Brain pericyte (primary cell): ENCODE measurements at regions not wholly inside any gene's neighbourhood (a gene's known extent, or its start where the extent isn't known, plus 50 kb on each side); places are given as distances from the start of the nearest gene placed in this dataset.
"Not testable (repeated sequence)": the region's sequence is repeated elsewhere in the genome, so short reads cannot be mapped to it uniquely, and the experiment has no call there.

ENCODE experiments used
- DNase-seq: peaks from one replicate; pipeline ENCODE4 v3.0.0-alpha.2; 2012; ENCODE audit warnings: low read depth, low spot score

- not testable (repeated sequence) for DNase-seq
Measured at GRCh38 chr16:29330623-29331022, 75.9 kb downstream of the NPIPB11 start.

- not testable (repeated sequence) for DNase-seq
Measured at GRCh38 chr16:29328528-29328927, 78.0 kb downstream of the NPIPB11 start.

GRCh38 chr16:29327631-29328408 lies 78.7 kb downstream of the NPIPB11 start:
- not testable (repeated sequence) for DNase-seq

GRCh38 chr16:29326164-29327125 lies 80.1 kb downstream of the NPIPB11 start:
- not testable (repeated sequence) for DNase-seq

GRCh38 chr16:29323725-29324124 lies 82.8 kb downstream of the NPIPB11 start:
- DNase-seq, result not testable (repeated sequence)

- DNase-seq, result no peak
Measured at GRCh38 chr16:29321585-29321984, 84.9 kb downstream of the NPIPB11 start.

- no peak for DNase-seq
Measured at GRCh38 chr16:29321000-29321393, 85.5 kb downstream of the NPIPB11 start.

- DNase-seq, result no peak
Measured at GRCh38 chr16:29320274-29320999, 86.1 kb downstream of the NPIPB11 start.

GRCh38 chr16:29319726-29320125 lies 86.8 kb downstream of the NPIPB11 start:
- no peak for DNase-seq

GRCh38 chr16:29318561-29318968 lies 87.9 kb downstream of the NPIPB11 start:
- DNase-seq, result peak; percentile 83

- DNase-seq, result no peak
Measured at GRCh38 chr16:29318037-29318436, 88.5 kb downstream of the NPIPB11 start.

- no peak for DNase-seq
Measured at GRCh38 chr16:29317269-29317668, 89.2 kb downstream of the NPIPB11 start.

- no peak for DNase-seq
Measured at GRCh38 chr16:29316761-29317183, 89.7 kb downstream of the NPIPB11 start.

- no peak for DNase-seq
Measured at GRCh38 chr16:29315916-29316517, 90.5 kb downstream of the NPIPB11 start.

GRCh38 chr16:29315046-29315445 lies 91.5 kb downstream of the NPIPB11 start:
- no peak for DNase-seq

- DNase-seq, result no peak
Measured at GRCh38 chr16:29314292-29314934, 92.1 kb downstream of the NPIPB11 start.

- no peak for DNase-seq
Measured at GRCh38 chr16:29313559-29314048, 92.9 kb downstream of the NPIPB11 start.

- DNase-seq, result no peak
Measured at GRCh38 chr16:29312835-29313558, 93.5 kb downstream of the NPIPB11 start.

GRCh38 chr16:29312345-29312675 lies 94.2 kb downstream of the NPIPB11 start:
- DNase-seq, result not testable (repeated sequence)
